ENCODE measurements at regions not wholly inside any gene's neighbourhood (a gene's known extent, or its start where the extent isn't known, plus 50 kb on each side); places are given as distances from the start of the nearest gene placed in this dataset.
"Not testable (repeated sequence)": the region's sequence is repeated elsewhere in the genome, so short reads cannot be mapped to it uniquely, and the experiment has no call there.

DNA sequence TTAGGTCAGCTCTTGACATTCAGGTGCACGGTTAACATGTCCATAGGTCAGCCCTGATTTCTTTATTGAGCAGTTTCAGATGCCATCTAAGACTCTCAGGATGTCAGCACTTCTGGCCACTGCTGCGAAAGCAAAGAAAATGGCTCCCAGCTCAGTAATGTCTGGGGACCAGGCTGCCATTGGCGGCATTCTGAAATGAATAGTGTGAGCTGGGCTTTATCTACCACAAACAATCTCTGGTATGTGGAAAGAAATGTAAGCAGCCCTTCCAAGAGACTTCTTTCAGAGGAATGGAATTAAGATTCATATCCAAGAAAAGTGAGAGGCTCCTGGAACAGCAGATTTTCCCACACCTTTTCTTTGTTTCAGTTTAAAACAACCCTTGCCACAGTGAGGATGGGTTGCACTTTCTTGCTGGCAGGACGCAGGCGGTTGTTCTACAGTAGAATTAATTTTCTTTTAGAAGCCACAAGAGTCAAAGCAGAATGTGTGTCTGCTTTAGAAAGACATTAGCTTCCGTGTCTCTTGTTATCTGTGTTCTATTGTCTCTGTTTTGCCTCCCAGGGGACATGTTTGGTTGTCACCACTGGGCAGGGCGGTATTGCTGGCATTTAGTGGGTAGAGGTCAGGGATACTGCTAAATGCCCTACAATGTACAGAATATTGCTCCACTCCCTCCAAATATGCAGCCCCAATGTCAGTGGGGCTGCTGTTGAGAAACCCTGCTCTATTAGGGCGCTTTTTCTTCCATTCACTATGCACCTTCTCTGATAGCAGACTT lies 149.9 kb upstream of the ANKH start:
- peak; percentile 61 for DNase-seq (ENCODE audit: low read depth)

DNA sequence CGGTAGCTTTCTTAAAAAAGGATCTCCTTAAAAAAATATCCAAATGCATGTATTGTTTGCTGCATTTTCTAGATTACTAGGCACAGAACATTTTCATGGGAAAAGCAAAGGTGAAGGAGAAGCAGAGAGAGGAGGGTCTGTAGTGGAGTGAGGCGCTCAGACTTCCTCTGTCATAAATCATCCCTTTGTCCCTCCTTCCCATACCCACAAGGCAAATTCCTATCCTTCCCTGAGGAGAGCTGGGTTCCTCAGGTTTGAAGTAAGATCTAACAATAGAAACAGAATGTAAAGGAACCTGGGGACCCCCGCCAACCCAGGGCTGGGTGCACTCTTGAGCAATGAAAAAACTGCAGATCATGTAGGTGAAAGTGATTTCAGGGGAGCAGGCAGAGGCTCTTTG lies 149.2 kb upstream of the ANKH start:
- DNase-seq (ENCODE audit: low read depth) = no peak

DNA sequence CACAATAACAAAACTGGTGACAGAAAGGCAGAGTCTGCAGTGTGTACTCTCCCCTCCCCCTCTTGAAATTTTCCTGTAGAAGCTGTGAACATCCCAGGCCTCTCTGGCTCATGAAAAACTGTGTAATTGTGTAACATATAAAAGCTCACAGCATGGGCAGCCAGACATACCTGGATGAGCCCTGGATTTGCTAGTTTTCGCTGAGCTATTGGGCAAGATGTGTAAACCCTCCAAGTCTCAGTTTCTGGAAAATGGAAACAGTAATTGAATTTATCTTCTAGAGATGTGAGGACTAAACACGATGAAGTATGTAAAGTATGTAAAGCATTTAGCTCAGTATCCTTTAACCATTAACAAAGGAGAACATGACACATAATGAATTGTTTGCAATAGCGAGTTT lies 143.2 kb upstream of the ANKH start:
- DNase-seq (ENCODE audit: low read depth) = no peak

GRCh38 chr5:15013654-15014463 lies 142.3 kb upstream of the ANKH start:
- peak; percentile 69 for DNase-seq (ENCODE audit: low read depth)

DNA sequence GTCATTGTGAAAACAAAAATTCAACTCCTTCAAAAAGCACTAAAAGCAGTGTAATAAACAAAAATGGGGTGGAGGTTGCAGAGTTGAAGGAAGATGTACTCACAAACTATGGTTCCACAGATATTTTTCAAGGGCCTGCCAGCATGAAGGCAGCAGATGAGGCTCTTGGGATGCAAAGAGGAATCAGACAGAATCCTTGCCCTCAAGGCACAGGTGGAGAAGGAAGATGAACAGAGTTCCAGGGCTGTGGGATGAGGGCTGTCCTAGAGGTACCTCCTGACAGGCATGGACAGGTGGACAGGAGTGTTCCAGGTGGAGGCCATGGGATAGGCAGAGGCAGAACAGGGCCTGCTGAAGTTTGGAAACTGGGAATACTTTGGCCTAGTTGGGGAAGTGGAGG lies 140.5 kb upstream of the ANKH start:
- no peak for DNase-seq (ENCODE audit: low read depth)

DNA sequence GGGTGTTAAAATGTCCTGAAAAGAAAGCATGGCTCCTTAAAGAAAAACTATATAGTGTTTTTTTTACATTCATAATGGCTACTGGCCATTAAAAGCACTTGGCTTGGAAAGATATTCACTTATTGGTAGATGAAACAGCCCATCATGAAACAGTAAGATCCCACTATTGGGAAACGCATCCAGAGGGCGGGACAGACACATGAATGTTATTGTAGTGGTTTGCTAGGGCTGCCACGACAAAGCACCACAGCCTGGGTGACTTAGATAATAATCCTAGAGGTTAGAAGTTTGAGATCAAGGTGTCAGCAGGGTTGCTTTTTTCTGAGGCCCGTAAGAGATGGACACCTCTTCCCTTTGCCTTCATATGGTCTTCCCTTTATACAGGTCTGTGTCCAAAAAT lies 139.4 kb upstream of the ANKH start:
- DNase-seq (ENCODE audit: low read depth) = no peak

GRCh38 chr5:15009420-15009819 lies 137.8 kb upstream of the ANKH start:
- peak; percentile 80 for DNase-seq (ENCODE audit: low read depth)

DNA sequence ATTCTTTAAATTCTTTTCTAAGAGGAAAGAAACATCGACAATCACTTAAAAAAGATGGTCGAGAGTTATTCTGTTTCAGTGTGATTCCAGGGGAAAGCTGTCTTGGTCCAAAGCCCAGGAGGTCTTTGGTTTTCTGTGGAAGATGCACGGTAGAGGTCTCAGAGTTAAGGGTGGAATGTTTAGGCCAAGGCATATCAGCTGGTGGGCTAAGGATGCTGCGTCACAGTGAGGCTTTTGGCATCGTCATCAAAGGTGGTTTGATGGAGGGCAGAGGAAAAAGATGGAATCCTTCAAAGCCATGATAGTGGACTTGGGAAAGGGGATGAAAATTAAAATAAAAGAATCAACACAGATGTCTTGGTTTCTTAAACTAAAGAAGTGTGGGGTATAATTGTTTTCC lies 137.3 kb upstream of the ANKH start:
- no peak for DNase-seq (ENCODE audit: low read depth)

- DNase-seq (ENCODE audit: low read depth) = peak; percentile 93
These were observed 136.9 kb upstream of the ANKH start for GRCh38 chr5:15008476-15008875.

DNA sequence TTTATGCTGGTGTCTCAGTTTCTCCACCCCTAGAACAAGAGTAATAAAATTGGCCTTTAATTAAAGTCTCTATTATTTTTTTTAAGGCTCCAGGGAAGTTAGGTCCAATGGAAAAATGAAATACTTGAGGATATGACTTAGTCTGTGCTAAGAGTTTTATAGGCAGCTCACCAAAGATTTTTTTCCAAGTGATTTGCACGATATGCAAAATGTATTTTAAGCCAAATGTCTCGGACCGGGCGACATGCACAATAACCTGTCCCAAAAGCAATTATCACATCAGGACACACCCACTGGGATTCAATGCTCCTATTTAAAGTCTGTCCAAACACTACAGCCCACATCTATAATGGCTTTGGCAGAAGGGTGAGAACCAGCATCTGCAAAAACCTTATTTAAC lies 136.1 kb upstream of the ANKH start:
- no peak for DNase-seq (ENCODE audit: low read depth)

- no peak for DNase-seq (ENCODE audit: low read depth)
These were observed 132.9 kb upstream of the ANKH start for GRCh38 chr5:15004506-15004905.

DNA sequence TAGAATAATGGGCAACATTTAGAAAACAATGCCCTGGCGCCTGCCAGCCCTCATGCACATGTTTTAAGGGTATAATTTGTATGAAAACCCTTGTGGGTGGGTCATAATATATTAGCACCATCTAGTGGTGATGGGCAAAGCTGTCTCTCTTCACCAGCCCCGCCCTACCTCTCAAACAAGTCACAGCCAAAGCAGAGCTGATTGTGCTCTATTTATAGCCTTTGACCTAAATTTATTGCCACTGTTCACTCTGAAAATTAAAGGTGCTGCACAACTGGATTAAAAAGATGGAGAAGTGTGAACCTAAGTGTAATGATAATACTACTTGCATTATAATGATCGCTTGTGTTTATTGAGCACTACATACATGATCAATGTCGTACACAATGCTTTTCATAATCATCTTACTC lies 131.9 kb upstream of the ANKH start:
- peak; percentile 71 for DNase-seq (ENCODE audit: low read depth)

GRCh38 chr5:15002791-15003190 lies 131.2 kb upstream of the ANKH start:
- DNase-seq (ENCODE audit: low read depth) = no peak

DNA sequence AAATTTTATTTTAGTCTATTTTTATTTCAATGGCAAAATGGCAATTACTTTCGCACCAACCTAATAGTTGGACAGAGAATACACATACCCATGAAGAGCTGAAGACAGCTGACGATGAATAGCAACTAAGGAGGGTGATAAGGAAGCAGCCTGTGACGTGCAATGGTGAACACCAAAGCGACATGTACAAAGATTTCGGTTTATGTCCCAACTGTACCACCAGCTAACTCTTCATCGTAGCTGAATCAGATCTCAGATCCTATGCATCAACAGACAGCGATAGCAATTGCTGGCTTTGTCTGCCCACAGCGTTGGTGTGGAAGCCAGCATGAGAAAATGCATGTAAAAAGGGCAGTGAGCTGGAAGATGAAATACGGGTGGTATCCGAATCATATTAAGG lies 130.6 kb upstream of the ANKH start:
- no peak for DNase-seq (ENCODE audit: low read depth)

GRCh38 chr5:15001517-15001916 lies 129.9 kb upstream of the ANKH start:
- no peak for DNase-seq (ENCODE audit: low read depth)

DNA sequence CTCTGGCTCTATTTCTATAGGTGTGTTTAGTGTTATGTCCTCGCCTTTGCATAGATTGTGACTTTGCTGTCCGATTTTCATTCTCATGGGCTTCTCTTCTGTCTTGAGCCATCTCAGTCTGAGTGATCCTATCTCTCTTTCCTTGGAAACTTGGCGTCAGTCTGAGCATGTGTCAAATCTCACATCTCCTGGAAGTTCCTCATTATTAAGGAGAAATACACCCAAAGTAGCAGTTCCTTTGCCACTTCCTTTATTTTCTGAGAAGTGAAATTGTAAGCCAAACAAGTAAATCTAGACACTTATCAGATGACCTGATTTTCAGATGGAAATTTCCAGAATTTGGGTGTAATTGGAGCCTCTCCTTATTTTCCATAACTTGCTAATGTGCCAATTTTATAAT lies 126.9 kb upstream of the ANKH start:
- no peak for DNase-seq (ENCODE audit: low read depth)

- no peak for DNase-seq (ENCODE audit: low read depth)
These were observed 125.4 kb upstream of the ANKH start for GRCh38 chr5:14996997-14997396.

DNA sequence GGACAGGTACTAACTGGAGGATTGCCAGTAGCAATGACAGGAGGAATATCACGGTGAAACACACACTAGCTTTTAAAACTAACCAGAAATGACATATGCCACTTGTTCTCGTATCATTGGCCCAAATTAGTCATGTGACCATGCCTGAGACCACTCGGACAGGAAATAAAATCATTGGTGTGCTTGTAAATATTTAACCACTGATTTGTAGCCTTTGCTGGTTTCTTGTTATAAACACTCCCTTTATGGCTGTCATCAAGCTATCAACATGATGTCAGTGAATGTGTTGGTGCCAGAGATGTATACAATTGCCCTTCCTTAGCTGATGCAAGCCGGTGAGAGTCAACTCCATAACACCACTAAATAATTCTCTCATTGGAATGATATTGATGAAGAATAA lies 123.7 kb upstream of the ANKH start:
- no peak for DNase-seq (ENCODE audit: low read depth)

- not testable (repeated sequence) for DNase-seq (ENCODE audit: low read depth)
These were observed 122.0 kb upstream of the ANKH start for GRCh38 chr5:14993459-14994133.

- DNase-seq (ENCODE audit: low read depth) = not testable (repeated sequence)
These were observed 121.3 kb upstream of the ANKH start for GRCh38 chr5:14992751-14993458.

GRCh38 chr5:14988223-14988622 lies 116.6 kb upstream of the ANKH start:
- DNase-seq (ENCODE audit: low read depth) = no peak

- no peak for DNase-seq (ENCODE audit: low read depth)
These were observed 114.8 kb upstream of the ANKH start for GRCh38 chr5:14986413-14986812.
